NB4 (cell line): ENCODE measurements at regions not wholly inside any gene's neighbourhood (a gene's known extent, or its start where the extent isn't known, plus 50 kb on each side); places are given as distances from the start of the nearest gene placed in this dataset.

Experiments
- POLR2A ChIP-seq: IDR thresholded peaks from 2 replicates; pipeline ENCODE4 v1.6.1; 2011; ENCODE audit warnings: mild to moderate bottlenecking; ENCODE audit not compliant: insufficient read length; ENCODE audit errors: extremely low read depth
- TF ChIP-seq, protein P1 (sequence below): IDR thresholded peaks from one replicate; pipeline ENCODE4 v1.5.1; 2012; ENCODE audit warnings: low read depth, low read length

DNA sequence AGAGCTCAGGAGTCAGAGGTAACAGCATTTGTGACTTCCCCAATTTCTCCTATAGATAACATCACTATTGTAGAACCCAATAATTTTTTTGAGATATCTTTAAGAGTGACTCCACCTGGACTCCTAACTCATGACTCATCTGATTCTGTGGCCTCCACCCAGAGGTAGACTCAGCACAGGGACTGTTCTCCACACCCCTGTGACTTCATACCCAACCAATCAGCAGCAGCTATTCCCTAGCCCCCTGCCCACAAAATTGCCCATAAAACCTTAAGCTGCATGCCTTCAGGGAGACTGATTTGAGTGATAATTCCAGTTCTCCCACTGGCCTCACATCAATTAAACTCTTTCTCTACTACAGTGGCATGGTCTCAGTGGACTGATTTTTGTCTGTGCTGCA is 475.4 kb upstream of the FAT3 start:
- TF ChIP-seq, protein P1, sequence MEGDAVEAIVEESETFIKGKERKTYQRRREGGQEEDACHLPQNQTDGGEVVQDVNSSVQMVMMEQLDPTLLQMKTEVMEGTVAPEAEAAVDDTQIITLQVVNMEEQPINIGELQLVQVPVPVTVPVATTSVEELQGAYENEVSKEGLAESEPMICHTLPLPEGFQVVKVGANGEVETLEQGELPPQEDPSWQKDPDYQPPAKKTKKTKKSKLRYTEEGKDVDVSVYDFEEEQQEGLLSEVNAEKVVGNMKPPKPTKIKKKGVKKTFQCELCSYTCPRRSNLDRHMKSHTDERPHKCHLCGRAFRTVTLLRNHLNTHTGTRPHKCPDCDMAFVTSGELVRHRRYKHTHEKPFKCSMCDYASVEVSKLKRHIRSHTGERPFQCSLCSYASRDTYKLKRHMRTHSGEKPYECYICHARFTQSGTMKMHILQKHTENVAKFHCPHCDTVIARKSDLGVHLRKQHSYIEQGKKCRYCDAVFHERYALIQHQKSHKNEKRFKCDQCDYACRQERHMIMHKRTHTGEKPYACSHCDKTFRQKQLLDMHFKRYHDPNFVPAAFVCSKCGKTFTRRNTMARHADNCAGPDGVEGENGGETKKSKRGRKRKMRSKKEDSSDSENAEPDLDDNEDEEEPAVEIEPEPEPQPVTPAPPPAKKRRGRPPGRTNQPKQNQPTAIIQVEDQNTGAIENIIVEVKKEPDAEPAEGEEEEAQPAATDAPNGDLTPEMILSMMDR = no peak
- no peak for TF ChIP-seq POLR2A
